SK-N-SH treated with all-trans-retinoic acid at 6 μM for 48 hours (cell line): ENCODE measurements at regions not wholly inside any gene's neighbourhood (a gene's known extent, or its start where the extent isn't known, plus 50 kb on each side); places are given as distances from the start of the nearest gene placed in this dataset.

Experiments used
- ARNTL ChIP-seq: fragments of 450-650 bp; formaldehyde crosslinking; IDR thresholded peaks from 2 replicates; pipeline ENCODE4 v1.5.0; 2020; ENCODE audit warnings: low read depth, mild to moderate bottlenecking, moderate library complexity, borderline replicate concordance
- CREB5 ChIP-seq: fragments of 250-450 bp; sonication (Bioruptor Pico); IDR thresholded peaks from 2 replicates; pipeline ENCODE4 v1.5.1; 2020; ENCODE audit warnings: low read depth, mild to moderate bottlenecking, moderate library complexity
- CSDC2 ChIP-seq: fragments of 250-450 bp; sonication (Bioruptor Pico); IDR thresholded peaks from 2 replicates; pipeline ENCODE4 v1.5.0; 2020; ENCODE audit warnings: mild to moderate bottlenecking, moderate library complexity
- ISL1 ChIP-seq: fragments of 250-450 bp; sonication (Bioruptor Pico); IDR thresholded peaks from 2 replicates; pipeline ENCODE4 v2.1.2; 2022; ENCODE audit warnings: mild to moderate bottlenecking, moderate library complexity
- PATZ1 ChIP-seq: fragments of 250-450 bp; sonication (Bioruptor Pico); IDR thresholded peaks from 2 replicates; pipeline ENCODE4 v1.8.0; 2020; ENCODE audit warnings: mild to moderate bottlenecking, moderate library complexity, borderline replicate concordance
- RARB ChIP-seq: fragments of 250-450 bp; sonication (Bioruptor Pico); IDR thresholded peaks from 2 replicates; pipeline ENCODE4 v1.8.0; 2021; ENCODE audit warnings: mild to moderate bottlenecking, moderate library complexity
- ZFP30 ChIP-seq: fragments of 450-650 bp; formaldehyde crosslinking; IDR thresholded peaks from 2 replicates; pipeline ENCODE4 v1.5.0; 2022; ENCODE audit warnings: mild to moderate bottlenecking, moderate library complexity

DNA sequence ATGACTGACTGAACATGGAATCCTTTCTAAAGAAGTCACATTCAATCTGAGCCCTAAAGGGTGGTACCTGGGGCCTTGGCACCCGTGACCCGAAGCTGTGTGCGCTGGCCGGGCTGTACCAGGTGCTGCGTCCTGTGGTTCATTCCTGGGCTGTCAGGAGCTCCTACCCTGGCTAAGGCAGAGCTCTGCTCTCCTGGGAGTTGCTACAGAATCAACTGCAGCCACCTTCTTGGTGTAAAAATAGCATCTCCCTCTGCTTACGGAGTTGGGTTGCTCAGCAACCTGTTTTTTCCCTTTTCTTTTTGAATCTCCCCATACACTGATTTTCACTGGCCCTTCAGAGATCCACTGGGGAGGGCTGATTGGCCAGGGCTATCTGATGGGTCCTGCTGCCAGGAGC lies 236.6 kb upstream of the PDE10A start:
- no peak for TF ChIP-seq ZFP30 (CRISPR knock-in tag)
- TF ChIP-seq ISL1 (CRISPR knock-in tag): no peak
- no peak for TF ChIP-seq ARNTL (CRISPR knock-in tag)
- no peak for TF ChIP-seq CSDC2 (CRISPR knock-in tag)
- TF ChIP-seq PATZ1 (CRISPR knock-in tag): no peak
- TF ChIP-seq CREB5: no peak
- TF ChIP-seq RARB (CRISPR knock-in tag): no peak
